ENCODE measurements at regions not wholly inside any gene's neighbourhood (a gene's known extent, or its start where the extent isn't known, plus 50 kb on each side); places are given as distances from the start of the nearest gene placed in this dataset.
"Not testable (repeated sequence)": the region's sequence is repeated elsewhere in the genome, so short reads cannot be mapped to it uniquely, and the experiment has no call there.

GRCh38 chr4:147250062-147250461, 230.8 kb upstream of the EDNRA start:
- TF ChIP-seq, protein P1, sequence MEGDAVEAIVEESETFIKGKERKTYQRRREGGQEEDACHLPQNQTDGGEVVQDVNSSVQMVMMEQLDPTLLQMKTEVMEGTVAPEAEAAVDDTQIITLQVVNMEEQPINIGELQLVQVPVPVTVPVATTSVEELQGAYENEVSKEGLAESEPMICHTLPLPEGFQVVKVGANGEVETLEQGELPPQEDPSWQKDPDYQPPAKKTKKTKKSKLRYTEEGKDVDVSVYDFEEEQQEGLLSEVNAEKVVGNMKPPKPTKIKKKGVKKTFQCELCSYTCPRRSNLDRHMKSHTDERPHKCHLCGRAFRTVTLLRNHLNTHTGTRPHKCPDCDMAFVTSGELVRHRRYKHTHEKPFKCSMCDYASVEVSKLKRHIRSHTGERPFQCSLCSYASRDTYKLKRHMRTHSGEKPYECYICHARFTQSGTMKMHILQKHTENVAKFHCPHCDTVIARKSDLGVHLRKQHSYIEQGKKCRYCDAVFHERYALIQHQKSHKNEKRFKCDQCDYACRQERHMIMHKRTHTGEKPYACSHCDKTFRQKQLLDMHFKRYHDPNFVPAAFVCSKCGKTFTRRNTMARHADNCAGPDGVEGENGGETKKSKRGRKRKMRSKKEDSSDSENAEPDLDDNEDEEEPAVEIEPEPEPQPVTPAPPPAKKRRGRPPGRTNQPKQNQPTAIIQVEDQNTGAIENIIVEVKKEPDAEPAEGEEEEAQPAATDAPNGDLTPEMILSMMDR (IDR thresholded peaks at IDR 0.05; ENCODE audit: insufficient read depth, low read length): no peak
- no peak for DNase-seq (ENCODE audit: low read depth in 1 of 2, low spot score in 1 of 2)
- H3K27ac ChIP-seq (replicated peaks): no peak overlapping the region
- no peak overlapping the region for H3K4me3 ChIP-seq (replicated peaks; ENCODE audit: insufficient read depth, low read length)
- no peaks in the 10 kb centered on the region for H3K27me3 ChIP-seq (ENCODE audit: insufficient read depth, poor library complexity, severe bottlenecking)

GRCh38 chr4:147255268-147255667, 225.6 kb upstream of the EDNRA start:
- not testable (repeated sequence) for H3K27me3 ChIP-seq (ENCODE audit: insufficient read depth, poor library complexity, severe bottlenecking); H3K27ac ChIP-seq (replicated peaks); DNase-seq (ENCODE audit: low read depth in 1 of 2, low spot score in 1 of 2); H3K4me3 ChIP-seq (replicated peaks; ENCODE audit: insufficient read depth, low read length)

GRCh38 chr4:147259271-147259670, 221.6 kb upstream of the EDNRA start:
- H3K27me3 ChIP-seq (ENCODE audit: insufficient read depth, poor library complexity, severe bottlenecking); DNase-seq (ENCODE audit: low read depth in 1 of 2, low spot score in 1 of 2); H3K4me3 ChIP-seq (replicated peaks; ENCODE audit: insufficient read depth, low read length); H3K27ac ChIP-seq (replicated peaks): not testable (repeated sequence)

DNA sequence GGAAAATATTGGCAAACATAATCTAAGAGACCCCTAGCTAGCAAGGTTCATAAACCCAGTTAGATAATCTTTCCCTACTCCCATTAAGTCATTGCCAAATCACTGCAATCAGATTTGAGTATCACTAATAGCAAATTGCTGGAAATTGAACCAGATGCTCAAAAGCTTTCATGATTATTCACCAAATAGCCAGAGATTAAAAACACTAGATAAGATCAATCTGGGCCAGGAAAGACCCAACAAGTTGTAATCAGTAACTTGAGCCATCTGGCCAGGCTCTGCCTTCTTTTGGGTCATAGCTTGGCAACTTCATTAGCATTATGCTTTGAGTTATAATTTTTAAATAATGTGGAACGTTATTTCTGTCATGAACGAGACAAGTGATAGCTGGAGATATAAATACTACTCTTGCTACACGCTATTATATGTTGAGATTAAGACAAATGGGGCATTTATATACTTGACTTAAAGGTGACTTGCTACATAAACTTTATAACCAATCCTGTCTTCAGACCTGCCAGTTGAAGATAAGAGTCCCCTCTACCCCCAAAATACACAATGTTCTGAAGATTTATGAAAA, 196.6 kb upstream of the EDNRA start:
- no peak for DNase-seq (ENCODE audit: low read depth in 1 of 2, low spot score in 1 of 2)
- TF ChIP-seq POLR2AphosphoS5 (IDR thresholded peaks at IDR 0.05; ENCODE audit: low read depth) (no peak), GABPA (IDR thresholded peaks at IDR 0.05; ENCODE audit: low read depth) (no peak), SPI1 (IDR thresholded peaks at IDR 0.05; ENCODE audit: borderline replicate concordance, low read depth) (no peak)
- TF ChIP-seq, protein P2, sequence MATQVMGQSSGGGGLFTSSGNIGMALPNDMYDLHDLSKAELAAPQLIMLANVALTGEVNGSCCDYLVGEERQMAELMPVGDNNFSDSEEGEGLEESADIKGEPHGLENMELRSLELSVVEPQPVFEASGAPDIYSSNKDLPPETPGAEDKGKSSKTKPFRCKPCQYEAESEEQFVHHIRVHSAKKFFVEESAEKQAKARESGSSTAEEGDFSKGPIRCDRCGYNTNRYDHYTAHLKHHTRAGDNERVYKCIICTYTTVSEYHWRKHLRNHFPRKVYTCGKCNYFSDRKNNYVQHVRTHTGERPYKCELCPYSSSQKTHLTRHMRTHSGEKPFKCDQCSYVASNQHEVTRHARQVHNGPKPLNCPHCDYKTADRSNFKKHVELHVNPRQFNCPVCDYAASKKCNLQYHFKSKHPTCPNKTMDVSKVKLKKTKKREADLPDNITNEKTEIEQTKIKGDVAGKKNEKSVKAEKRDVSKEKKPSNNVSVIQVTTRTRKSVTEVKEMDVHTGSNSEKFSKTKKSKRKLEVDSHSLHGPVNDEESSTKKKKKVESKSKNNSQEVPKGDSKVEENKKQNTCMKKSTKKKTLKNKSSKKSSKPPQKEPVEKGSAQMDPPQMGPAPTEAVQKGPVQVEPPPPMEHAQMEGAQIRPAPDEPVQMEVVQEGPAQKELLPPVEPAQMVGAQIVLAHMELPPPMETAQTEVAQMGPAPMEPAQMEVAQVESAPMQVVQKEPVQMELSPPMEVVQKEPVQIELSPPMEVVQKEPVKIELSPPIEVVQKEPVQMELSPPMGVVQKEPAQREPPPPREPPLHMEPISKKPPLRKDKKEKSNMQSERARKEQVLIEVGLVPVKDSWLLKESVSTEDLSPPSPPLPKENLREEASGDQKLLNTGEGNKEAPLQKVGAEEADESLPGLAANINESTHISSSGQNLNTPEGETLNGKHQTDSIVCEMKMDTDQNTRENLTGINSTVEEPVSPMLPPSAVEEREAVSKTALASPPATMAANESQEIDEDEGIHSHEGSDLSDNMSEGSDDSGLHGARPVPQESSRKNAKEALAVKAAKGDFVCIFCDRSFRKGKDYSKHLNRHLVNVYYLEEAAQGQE (IDR thresholded peaks at IDR 0.05; ENCODE audit: insufficient replicate concordance, low read depth): no peak
- TF ChIP-seq, protein P1 (IDR thresholded peaks at IDR 0.05; ENCODE audit: insufficient read depth, low read length): no peak

GRCh38 chr4:147284935-147285334, 196.0 kb upstream of the EDNRA start:
- no peak overlapping the region for H3K27ac ChIP-seq (replicated peaks)
- no peak for DNase-seq (ENCODE audit: low read depth in 1 of 2, low spot score in 1 of 2)
- no peak overlapping the region for H3K4me3 ChIP-seq (replicated peaks; ENCODE audit: insufficient read depth, low read length)
- no peak for TF ChIP-seq POLR2AphosphoS5 (IDR thresholded peaks at IDR 0.05; ENCODE audit: low read depth)
- TF ChIP-seq, protein P2 (IDR thresholded peaks at IDR 0.05; ENCODE audit: insufficient replicate concordance, low read depth): no peak
- TF ChIP-seq GABPA (IDR thresholded peaks at IDR 0.05; ENCODE audit: low read depth): no peak
- no peak for TF ChIP-seq SPI1 (IDR thresholded peaks at IDR 0.05; ENCODE audit: borderline replicate concordance, low read depth)
- TF ChIP-seq, protein P1 (IDR thresholded peaks at IDR 0.05; ENCODE audit: insufficient read depth, low read length): no peak
- H3K27me3 ChIP-seq (ENCODE audit: insufficient read depth, poor library complexity, severe bottlenecking): no peaks in the 10 kb centered on the region

More for the DNA sequence above, 196.6 kb upstream of the EDNRA start:
- no peak overlapping the region for H3K4me3 ChIP-seq (replicated peaks; ENCODE audit: insufficient read depth, low read length)
- no peak overlapping the region for H3K27ac ChIP-seq (replicated peaks)
- no peaks in the 10 kb centered on the region for H3K27me3 ChIP-seq (ENCODE audit: insufficient read depth, poor library complexity, severe bottlenecking)
